ENCODE measurements at regions not wholly inside any gene's neighbourhood (a gene's known extent, or its start where the extent isn't known, plus 50 kb on each side); places are given as distances from the start of the nearest gene placed in this dataset.

GRCh38 chr6:98560418-98560817, 274.0 kb upstream of the POU3F2 start:
- TF ChIP-seq CTCF (IDR thresholded peaks at IDR 0.05) (no peak), POLR2A (IDR thresholded peaks at IDR 0.05) (no peak)
